Middle frontal gyrus (tissue), 1 donor: ENCODE measurements at regions not wholly inside any gene's neighbourhood (a gene's known extent, or its start where the extent isn't known, plus 50 kb on each side); places are given as distances from the start of the nearest gene placed in this dataset.
"Not testable (repeated sequence)": the region's sequence is repeated elsewhere in the genome, so short reads cannot be mapped to it uniquely, and the experiment has no call there.

ENCODE experiments used
- DNase-seq: peaks from one replicate; pipeline ENCODE4 v3.0.0-alpha.2; 2015; ENCODE audit warnings: low spot score; ENCODE audit errors: extremely low spot score

GRCh38 chr1:91099746-91100621 lies 78.1 kb upstream of the ZNF644 start:
- no peak for DNase-seq

DNA sequence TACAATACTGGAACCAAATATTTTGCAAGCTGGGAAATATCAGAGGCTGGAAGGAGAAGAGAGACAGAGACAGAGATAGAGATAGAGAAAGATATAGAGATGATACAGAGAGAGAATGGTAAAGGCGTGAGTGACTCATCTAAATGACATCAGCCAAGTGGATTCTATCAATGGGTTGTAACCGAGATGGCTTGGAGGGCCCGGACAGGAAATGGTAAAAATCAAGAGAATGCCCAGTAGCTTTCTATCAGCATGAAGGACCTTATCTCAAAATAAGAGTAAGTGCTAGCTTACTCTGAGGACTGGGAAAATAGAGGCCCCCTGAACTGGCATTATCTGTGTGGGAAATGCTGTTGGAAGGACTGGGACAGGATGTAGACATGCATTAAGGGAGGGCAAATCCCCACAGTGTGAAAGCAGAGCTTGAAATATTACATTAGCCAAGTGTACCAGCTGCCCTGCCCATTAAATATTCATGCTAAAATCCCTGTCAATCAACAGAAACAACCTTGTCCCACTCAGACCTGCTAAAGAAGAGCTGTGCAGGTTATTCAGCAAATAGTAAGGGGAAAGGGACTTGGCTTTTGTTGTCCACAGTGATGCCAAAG lies 76.6 kb upstream of the ZNF644 start:
- no peak for DNase-seq

DNA sequence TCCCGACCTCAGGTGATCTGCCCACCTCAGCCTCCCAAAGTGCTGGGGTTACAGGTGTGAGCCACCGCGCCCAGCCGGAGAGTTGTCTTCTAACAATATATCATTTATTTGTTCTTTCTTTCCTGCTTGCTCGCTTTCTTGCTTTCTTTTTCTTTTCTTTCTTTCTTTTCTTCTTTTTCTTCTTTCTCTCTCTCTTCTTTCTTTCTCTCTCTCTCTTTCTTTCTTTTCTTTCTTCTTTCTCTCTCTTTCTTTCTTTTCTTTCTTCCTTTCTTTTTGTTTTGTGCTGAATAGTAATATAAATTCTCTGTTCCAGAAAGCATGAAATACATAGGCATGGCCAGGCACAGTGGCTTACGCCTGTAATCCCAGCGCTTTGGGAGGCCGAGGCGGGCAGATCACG lies 73.5 kb upstream of the ZNF644 start:
- DNase-seq, result not testable (repeated sequence)

- no peak for DNase-seq
Measured at GRCh38 chr1:91092503-91092902, 70.7 kb upstream of the ZNF644 start.

DNA sequence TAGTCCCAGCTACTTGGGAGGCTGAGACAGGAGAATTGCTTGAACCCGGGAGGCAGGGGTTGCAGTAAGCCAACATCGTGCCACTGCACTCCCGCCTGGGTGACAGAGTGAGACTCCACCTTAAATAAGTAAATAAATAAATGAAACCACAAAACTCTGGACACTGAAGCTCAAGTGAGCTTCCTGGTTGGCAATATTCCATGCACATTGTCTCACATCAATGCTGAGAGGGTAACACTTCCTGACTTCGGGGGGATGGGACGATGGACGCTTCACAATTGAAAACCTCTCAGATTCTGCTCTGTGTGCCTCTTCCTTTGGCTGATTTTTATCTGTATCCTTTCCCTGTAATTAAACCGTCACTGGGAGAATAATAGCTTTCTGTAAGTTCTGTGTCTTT lies 70.0 kb upstream of the ZNF644 start:
- DNase-seq, result no peak

- no peak for DNase-seq
Measured at GRCh38 chr1:91080650-91081049, 58.8 kb upstream of the ZNF644 start.

GRCh38 chr1:91078859-91079258 lies 57.0 kb upstream of the ZNF644 start:
- no peak for DNase-seq

DNA sequence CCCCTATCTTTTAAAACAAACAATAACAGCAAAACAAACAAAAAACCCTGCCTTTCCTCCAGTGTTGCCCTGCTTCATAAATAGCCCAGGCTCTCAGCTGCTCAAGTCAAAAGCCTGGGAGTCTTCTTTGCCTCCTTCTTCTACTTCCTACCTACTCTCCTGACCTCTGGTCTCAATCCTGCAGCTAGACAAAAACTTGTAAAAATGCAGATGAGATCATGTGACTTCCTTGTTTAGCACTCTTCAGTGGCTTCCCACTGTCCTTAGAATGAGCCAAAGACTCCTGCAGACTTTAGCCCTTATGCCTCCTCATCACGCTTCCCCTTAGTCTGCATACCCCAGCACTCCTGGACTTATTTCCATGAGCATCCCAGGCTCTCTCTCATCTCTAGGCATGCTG lies 55.0 kb upstream of the ZNF644 start:
- DNase-seq, result no peak

DNA sequence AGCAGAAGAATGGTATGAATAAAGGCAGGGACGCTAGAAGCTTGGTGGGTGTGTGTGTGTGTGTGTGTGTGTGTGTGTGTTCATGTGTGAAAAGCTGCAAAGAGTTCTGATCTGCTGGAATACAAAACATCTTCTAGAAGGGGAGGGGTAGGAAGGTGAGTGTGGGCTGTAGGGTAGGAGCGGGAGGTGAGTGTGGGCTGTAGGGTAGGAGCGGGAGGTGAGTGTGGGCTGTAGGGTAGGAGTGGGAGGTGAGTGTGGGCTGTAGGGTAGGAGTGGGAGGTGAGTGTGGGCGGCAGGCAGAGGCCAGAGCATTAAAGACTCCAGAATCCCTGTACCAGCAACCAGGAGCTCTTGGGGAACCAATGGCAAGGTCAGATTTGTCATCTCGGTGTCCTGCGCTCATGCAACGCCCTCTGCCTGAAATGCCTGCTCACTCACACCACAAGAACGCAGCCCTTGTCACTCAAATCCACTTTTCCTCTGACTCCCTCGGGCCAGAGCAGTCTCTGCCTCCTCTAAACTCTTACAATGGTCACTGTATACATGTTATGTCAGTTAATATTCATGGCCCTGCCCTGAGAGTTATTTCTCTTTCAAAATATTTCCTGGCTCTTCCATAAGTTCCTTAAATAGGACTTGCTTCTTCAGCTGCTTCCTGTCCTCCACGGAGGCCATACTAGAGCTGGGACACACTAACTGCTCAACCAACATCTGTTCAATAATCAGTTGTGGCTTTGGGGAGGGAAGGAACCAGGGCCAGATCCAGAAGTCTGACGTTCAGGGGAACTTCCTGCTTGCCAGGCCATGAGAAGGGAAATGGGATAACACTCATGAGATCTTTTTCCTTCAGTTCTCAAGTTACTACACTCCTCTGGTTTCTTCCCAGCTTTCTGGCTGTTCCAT lies 53.6 kb upstream of the ZNF644 start:
- no peak for DNase-seq

DNA sequence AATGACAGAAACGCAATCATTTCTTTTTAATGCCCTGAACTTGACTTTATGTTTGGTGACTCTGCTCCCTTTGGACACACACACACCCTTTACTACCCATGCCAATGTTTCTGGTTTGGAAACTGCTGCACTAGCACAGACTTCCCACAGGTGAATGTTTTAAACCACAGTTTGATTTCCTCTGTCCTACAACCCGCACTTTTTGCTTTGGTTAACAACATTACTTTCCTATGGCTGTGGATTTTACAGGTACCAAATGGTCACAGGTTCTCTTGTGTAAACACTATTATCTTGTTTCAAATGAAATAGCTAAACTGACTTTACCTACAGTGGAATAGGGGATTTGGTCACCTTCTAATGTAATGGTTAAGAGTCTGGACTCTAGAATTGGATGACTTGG lies 51.5 kb upstream of the ZNF644 start:
- DNase-seq, result no peak

- no peak for DNase-seq
Measured at GRCh38 chr1:91071838-91072237, 50.0 kb upstream of the ZNF644 start.
